ENCODE measurements at regions not wholly inside any gene's neighbourhood (a gene's known extent, or its start where the extent isn't known, plus 50 kb on each side); places are given as distances from the start of the nearest gene placed in this dataset.
"Not testable (repeated sequence)": the region's sequence is repeated elsewhere in the genome, so short reads cannot be mapped to it uniquely, and the experiment has no call there.

- no peak for DNase-seq
Measured at GRCh38 chr6:137545073-137545472, 50.9 kb upstream of the OLIG3 start.

DNA sequence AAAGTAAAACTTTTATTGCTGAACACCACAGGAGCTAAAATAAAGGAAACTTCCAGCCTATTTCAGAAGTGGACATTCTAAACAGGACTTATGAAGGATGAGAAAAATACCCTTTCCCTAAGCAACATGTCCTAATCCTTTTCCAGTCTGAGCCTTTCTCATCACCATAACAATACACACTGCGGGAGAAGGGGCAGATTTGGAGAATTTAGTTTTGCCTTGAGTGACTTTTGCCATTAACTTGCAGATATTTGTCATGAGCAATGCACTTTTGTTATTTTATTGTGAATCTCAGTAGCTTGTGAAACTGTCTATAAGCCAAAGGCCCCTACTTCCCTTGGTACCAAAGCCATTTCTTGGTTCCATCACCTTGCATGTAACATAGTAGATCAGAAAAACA, 53.0 kb upstream of the OLIG3 start:
- no peak for DNase-seq

- DNase-seq: no peak
Measured at GRCh38 chr6:137547601-137548000, 53.4 kb upstream of the OLIG3 start.

DNA sequence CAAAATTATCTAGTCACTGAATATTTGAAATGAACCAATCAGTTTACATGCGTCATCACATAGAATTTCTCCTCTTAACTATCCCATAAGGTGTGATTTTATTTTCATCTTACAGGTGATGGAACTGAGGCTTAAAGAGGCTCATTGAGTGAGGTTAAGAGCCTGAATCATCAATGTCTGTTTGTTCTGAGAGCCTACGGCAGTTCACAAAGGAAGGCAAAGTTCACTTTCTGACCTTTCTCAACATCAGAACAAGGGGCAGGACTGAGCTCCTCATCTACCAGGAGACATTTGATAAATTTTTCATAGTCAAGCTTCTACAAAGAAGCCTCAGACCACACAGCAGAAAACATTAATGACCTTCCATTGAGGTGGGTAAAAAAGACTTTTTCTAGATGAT, 54.9 kb upstream of the OLIG3 start:
- no peak for DNase-seq

DNA sequence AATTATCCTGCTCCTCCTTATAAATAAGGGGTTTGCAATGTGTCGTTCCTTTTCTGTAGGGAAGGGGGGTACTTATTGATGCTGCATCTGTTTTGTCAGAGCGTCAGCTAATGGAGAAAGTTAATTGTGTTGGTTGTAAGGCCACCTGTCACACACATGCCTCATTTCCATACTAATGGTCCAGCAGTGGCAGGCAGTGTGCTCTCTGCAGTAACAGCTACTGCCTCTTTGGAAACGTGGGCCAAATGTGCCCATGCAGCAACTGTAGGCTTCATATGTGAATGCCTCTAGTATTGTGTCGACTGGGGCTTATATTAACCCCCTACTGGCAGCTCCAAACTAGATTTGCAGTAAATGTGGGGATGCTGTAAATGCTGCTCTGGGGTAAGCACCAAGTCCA, 56.3 kb upstream of the OLIG3 start:
- DNase-seq: no peak

- DNase-seq: no peak
Measured at GRCh38 chr6:137552146-137552545, 58.0 kb upstream of the OLIG3 start.

GRCh38 chr6:137552809-137553208, 58.6 kb upstream of the OLIG3 start:
- DNase-seq: no peak

DNA sequence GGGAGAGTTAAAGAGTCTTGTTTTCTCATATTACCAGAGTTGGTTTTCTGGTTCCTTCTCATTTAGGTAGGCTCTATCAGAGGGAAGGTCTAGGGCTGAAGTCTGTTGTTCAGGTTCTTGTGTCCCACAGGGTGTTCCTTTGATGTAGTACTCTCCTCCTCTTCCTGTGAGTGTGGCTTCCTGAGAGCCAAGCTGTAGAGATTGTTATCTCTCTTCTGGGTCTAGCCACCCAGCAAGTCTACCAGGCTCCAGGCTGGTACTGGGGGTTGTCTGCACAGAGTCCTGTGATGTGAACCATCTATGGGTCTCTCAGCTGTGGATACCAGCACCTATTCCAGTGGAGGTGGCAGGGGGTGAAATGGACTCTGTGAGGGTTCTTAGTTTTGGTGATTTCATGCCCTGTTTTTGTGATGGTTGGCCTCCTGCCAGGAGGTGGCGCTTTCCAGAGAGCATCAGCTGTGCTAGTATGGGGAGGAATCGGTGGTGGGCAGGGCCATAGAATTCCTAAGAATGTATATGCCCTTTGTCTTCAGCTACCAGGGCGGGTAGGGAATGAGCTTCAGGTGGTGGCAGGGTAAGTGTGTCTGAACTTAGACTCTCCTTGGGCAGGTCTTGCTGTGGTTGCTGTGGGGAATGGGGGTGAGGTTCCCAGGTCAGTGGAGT, 65.5 kb upstream of the OLIG3 start:
- DNase-seq: not testable (repeated sequence)

GRCh38 chr6:137560184-137560563, 66.0 kb upstream of the OLIG3 start:
- no peak for DNase-seq

DNA sequence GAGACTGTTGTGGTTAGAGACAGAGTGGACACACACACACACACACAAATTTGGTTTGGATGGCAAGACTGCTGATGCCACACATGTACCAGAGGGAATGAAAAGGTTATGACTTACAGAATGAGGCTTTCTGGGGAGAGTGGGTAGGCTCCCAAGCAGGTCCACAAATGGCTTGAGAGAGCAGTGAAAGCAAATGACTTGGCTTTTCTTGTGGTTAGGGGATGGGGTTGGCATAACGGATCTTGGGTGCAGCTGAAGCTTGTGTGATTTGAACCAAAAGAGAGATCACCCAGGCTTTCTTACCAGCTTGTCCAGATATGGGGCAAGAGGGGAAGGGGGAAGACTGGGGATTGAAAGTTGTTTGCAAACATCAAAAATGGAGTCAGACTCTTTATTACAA, 73.9 kb upstream of the OLIG3 start:
- no peak for DNase-seq

GRCh38 chr6:137570393-137570792, 76.2 kb upstream of the OLIG3 start:
- no peak for DNase-seq

GRCh38 chr6:137571854-137572253, 77.7 kb upstream of the OLIG3 start:
- no peak for DNase-seq

- no peak for DNase-seq
Measured at GRCh38 chr6:137573739-137574138, 79.5 kb upstream of the OLIG3 start.

- no peak for DNase-seq
Measured at GRCh38 chr6:137579612-137580011, 85.4 kb upstream of the OLIG3 start.

- no peak for DNase-seq
Measured at GRCh38 chr6:137581019-137581707, 87.0 kb upstream of the OLIG3 start.

- not testable (repeated sequence) for DNase-seq
Measured at GRCh38 chr6:137583519-137583918, 89.3 kb upstream of the OLIG3 start.

- DNase-seq: no peak
Measured at GRCh38 chr6:137588472-137588871, 94.3 kb upstream of the OLIG3 start.

- no peak for DNase-seq
Measured at GRCh38 chr6:137589067-137589848, 95.1 kb upstream of the OLIG3 start.

- DNase-seq: no peak
Measured at GRCh38 chr6:137590684-137591083, 96.5 kb upstream of the OLIG3 start.

- no peak for DNase-seq
Measured at GRCh38 chr6:137601471-137601870, 107.3 kb upstream of the OLIG3 start.

DNA sequence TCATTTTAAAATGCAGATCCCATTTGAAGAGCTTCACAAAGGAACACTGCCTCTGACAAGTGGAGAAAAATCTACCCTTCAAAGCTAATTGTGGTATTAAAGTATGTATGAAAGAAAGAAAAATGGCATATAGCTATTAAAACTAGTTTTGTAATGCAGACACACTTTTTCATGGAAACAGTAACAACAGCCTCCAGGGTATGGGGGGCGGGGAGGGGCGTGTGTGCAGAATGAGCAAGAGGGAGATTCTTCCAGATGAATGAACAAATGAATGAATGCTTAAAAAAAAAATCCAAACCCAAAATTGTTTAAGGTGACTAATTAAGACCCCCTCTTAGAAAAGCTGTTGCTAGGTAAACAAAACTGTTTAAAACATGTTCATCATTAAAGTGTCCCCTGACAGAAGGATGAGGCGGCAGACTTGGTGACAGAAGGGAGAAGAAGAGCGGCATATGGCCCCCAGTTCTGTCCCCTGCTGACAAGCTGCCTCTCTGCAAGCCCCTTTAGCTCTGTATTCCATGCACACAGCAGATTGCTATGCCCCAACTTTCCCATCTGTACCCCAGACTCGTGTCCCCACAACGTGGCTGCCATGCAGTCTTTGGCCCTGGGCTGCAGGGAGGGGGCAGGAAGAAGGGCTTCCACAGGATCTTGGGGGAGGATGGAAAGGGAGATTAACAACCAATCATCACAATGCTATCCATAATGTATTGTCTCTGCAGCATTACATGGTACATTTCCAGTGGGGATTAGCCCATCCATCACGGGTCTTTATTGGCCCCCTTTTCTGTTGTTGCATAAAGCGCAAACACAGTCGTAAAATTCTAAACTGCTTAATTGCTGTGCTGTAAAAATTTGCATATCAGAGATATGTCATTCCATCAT, 108.4 kb upstream of the OLIG3 start:
- no peak for DNase-seq

DNA sequence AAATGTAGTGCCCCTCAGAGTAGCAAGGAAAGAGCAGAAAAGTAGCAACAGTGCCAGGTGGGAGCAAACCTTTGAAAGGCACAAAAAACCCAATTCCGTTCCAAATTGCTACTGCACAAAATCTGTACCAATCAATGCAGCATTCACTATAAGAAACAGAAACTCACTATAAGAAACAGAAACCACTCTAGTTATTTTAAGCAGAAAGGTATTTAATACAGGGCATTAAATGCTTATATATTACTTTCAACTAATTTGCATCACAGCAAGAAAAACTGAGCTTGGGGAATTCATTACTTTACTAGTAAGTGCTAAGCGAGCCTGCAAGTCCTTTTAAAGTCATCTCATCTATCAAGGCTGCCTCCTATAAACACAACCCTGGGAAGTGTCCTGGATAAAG, 116.5 kb upstream of the OLIG3 start:
- no peak for DNase-seq

- no peak for DNase-seq
Measured at GRCh38 chr6:137623293-137623692, 129.1 kb upstream of the OLIG3 start.

Measured in right forelimb (tissue), 1 donor.